ENCODE measurements at regions not wholly inside any gene's neighbourhood (a gene's known extent, or its start where the extent isn't known, plus 50 kb on each side); places are given as distances from the start of the nearest gene placed in this dataset.

DNA sequence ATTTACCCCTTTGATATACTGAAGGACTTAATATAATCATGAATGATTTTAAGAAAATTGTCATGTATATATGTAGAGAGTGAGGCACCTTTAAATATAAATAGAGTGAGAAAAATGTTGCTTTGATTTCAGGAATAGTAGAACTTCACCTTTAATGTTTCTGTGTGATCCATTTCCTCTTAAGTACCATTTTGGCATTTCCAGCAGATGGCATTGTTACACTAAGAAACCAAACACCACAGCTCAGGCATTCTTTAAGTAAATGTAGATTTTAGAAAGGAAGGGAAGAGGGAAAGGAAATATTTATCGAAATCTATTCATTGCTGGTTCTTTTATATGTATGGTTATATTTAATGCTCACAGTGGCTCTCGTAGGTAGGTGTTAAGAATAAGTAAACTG lies 556.7 kb upstream of the FBXO33 start:
- DNase-seq = no peak

GRCh38 chr14:39984323-39984722 lies 552.1 kb upstream of the FBXO33 start:
- no peaks in the 10 kb centered on the region for H3K36me3 ChIP-seq
- DNase-seq = no peak
- H3K4me1 ChIP-seq = no peaks in the 10 kb centered on the region
- H3K4me3 ChIP-seq (ENCODE audit: low read depth, low read length) = no peak overlapping the region
- no peaks in the 10 kb centered on the region for H3K27me3 ChIP-seq
- no peaks in the 10 kb centered on the region for H3K9me3 ChIP-seq
- TF ChIP-seq, protein P1, sequence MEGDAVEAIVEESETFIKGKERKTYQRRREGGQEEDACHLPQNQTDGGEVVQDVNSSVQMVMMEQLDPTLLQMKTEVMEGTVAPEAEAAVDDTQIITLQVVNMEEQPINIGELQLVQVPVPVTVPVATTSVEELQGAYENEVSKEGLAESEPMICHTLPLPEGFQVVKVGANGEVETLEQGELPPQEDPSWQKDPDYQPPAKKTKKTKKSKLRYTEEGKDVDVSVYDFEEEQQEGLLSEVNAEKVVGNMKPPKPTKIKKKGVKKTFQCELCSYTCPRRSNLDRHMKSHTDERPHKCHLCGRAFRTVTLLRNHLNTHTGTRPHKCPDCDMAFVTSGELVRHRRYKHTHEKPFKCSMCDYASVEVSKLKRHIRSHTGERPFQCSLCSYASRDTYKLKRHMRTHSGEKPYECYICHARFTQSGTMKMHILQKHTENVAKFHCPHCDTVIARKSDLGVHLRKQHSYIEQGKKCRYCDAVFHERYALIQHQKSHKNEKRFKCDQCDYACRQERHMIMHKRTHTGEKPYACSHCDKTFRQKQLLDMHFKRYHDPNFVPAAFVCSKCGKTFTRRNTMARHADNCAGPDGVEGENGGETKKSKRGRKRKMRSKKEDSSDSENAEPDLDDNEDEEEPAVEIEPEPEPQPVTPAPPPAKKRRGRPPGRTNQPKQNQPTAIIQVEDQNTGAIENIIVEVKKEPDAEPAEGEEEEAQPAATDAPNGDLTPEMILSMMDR (IDR thresholded peaks at IDR 0.05; ENCODE audit: low read depth, low read length) = no peak

More for the DNA sequence above, 556.7 kb upstream of the FBXO33 start:
- Histone ChIP-seq H3K4me3 (ENCODE audit: low read depth, low read length) (no peak overlapping the region), H3K4me1 (no peaks in the 10 kb centered on the region), H3K27me3 (no peaks in the 10 kb centered on the region), H3K9me3 (no peaks in the 10 kb centered on the region), H3K36me3 (no peaks in the 10 kb centered on the region)
- TF ChIP-seq, protein P1 (IDR thresholded peaks at IDR 0.05; ENCODE audit: low read depth, low read length) = peak; percentile 26; the same call in 1 of the 2 replicates

DNA sequence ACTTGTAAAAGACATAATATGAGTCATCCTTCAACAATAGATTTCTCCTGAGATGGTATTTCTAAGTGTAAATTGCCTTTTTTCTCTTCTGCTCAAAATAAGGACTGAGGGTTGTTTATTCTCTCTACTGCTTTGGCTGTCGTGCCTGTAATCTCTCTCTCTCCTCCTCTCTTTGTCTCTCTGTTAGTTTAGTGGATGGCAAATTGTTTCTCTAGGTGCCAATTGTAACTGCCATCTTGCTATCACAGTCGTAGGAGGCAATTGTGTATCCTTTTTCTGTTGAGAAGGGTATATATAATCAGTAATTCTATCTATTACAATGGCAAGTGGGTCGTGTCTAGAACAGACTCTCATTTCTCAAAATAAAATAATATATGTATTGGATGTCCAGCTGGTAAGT lies 545.0 kb upstream of the FBXO33 start:
- no peak for DNase-seq

GRCh38 chr14:39974036-39974435 lies 541.8 kb upstream of the FBXO33 start:
- Histone ChIP-seq H3K27me3 (no peaks in the 10 kb centered on the region), H3K36me3 (no peaks in the 10 kb centered on the region), H3K9me3 (no peaks in the 10 kb centered on the region), H3K4me3 (ENCODE audit: low read depth, low read length) (no peak overlapping the region), H3K4me1 (no peaks in the 10 kb centered on the region)
- DNase-seq = no peak
- TF ChIP-seq, protein P1 (IDR thresholded peaks at IDR 0.05; ENCODE audit: low read depth, low read length) = no peak

More for the DNA sequence above, 545.0 kb upstream of the FBXO33 start:
- H3K36me3 ChIP-seq = no peaks in the 10 kb centered on the region
- no peaks in the 10 kb centered on the region for H3K9me3 ChIP-seq
- H3K27me3 ChIP-seq = no peaks in the 10 kb centered on the region
- H3K4me3 ChIP-seq (ENCODE audit: low read depth, low read length) = no peak overlapping the region
- TF ChIP-seq, protein P1 (IDR thresholded peaks at IDR 0.05; ENCODE audit: low read depth, low read length) = no peak
- no peaks in the 10 kb centered on the region for H3K4me1 ChIP-seq

DNA sequence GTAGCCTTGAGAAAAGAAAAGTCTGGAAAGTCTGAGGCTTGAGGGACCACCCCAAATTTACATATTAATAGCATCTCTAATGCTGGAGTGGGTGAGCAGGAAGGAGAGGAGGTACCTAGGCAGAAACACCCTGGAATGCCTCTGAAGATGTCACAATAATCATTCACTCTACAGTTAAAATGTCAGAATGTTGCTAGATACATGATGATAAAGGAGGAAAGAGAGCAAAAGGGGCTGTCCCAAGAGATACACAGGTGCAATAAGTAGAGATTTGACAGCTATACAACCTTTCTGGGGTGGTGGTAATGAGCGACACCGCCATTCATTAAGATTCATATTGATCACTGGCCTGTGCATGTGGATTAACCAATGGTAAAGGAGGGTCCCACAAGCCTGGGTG lies 540.5 kb upstream of the FBXO33 start:
- no peaks in the 10 kb centered on the region for H3K4me1 ChIP-seq
- no peak for DNase-seq
- no peak overlapping the region for H3K4me3 ChIP-seq (ENCODE audit: low read depth, low read length)
- H3K27me3 ChIP-seq = no peaks in the 10 kb centered on the region
- H3K36me3 ChIP-seq = no peaks in the 10 kb centered on the region
- H3K9me3 ChIP-seq = no peaks in the 10 kb centered on the region
- TF ChIP-seq, protein P1 (IDR thresholded peaks at IDR 0.05; ENCODE audit: low read depth, low read length) = no peak

GRCh38 chr14:39967885-39968284 lies 535.7 kb upstream of the FBXO33 start:
- Histone ChIP-seq H3K4me3 (ENCODE audit: low read depth, low read length) (no peak overlapping the region), H3K4me1 (no peaks in the 10 kb centered on the region), H3K36me3 (no peaks in the 10 kb centered on the region), H3K27me3 (no peaks in the 10 kb centered on the region), H3K9me3 (no peaks in the 10 kb centered on the region)
- TF ChIP-seq, protein P1 (IDR thresholded peaks at IDR 0.05; ENCODE audit: low read depth, low read length) = no peak
- no peak for DNase-seq

Measured in BE2C (cell line).